Astrocyte (in vitro differentiated cells and primary cell): ENCODE measurements at regions not wholly inside any gene's neighbourhood (a gene's known extent, or its start where the extent isn't known, plus 50 kb on each side); places are given as distances from the start of the nearest gene placed in this dataset.

ENCODE experiments used
- CTCF ChIP-seq: IDR thresholded peaks from 2 replicates; pipeline ENCODE4 v1.5.1; 2011; ENCODE audit warnings: low read depth, mild to moderate bottlenecking, inconsistent platforms, low read length, moderate library complexity; ENCODE audit not compliant: insufficient read depth
- EZH2 ChIP-seq: IDR thresholded peaks from 2 replicates; pipeline ENCODE4 v1.6.1; 2012; ENCODE audit warnings: mild to moderate bottlenecking, low read length, inconsistent platforms; ENCODE audit not compliant: insufficient read depth

- TF ChIP-seq CTCF = no peak
- no peak for TF ChIP-seq EZH2
These were observed 158.5 kb downstream of the CDCA7 start for GRCh38 chr2:173513107-173513727.
